HG02840 (cell line): ENCODE measurements at regions not wholly inside any gene's neighbourhood (a gene's known extent, or its start where the extent isn't known, plus 50 kb on each side); places are given as distances from the start of the nearest gene placed in this dataset.

Source experiments
- ATAC-seq: cut with Tn5 transposase; IDR thresholded peaks from one replicate; pipeline ENCODE4 v1.9.1; 2021; ENCODE audit warnings: mild to moderate bottlenecking, moderate library complexity, moderate number of reproducible peaks; ENCODE audit not compliant: unreplicated experiment, low FRiP score

DNA sequence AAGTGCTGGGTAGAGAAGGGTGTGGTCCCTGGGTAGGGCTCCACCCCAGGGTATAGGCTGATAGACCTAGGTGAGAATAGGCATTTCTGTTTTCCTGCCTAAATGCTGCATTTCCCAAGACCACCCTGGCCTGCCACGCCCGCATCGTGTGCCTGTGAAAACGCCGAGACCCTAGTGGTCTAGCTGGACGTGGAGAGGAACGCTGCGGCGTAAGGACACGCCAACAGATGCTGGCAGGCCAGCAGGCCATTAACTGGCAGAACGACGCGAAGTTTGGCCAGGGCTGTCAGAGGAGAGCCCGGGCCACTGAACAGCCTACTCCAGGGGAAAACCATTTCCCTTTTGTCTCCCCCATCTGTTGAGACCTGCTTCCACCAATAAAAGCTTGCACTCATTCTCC is 373.2 kb upstream of the FIGN start:
- ATAC-seq = no peak

DNA sequence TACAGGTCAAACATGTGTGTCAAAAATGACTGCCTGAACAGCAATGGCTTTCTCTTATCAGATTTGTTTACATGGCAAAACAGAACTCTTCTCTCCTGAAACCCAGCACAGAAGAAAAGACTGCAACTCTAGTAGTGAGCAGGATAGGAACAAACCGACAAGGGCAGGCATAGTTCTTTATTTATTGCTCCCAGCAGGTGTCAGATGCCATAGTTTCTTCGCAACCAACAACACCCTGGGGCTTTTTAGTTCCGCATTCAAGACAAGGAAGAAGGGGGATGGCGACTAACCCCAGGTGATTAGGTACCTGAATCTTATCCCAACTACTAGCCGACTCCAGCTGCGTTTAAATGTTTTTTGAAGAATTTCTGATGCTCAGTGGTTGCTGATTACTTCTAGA is 367.5 kb upstream of the FIGN start:
- no peak for ATAC-seq

DNA sequence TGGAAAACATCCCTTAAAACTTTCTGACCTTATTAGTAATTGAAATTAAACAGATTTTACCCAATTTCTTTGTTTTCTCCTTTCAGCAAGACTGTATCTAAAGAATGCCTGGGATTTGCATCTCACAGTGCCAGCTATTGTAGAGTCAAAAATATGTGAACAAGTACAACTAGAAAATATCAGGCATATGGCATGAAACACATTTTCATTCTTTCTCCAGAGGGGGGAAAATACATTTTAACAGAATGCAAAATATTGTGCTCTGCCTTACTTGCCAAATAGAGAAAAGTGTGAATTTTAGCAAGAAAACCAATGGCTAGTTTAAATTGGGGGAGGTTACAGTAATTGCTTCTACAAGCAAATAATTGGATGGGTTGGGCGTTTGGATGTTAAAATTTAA is 366.6 kb upstream of the FIGN start:
- ATAC-seq = no peak

GRCh38 chr2:164091673-164092072 is 355.9 kb upstream of the FIGN start:
- ATAC-seq = no peak

- no peak for ATAC-seq
Observed at GRCh38 chr2:164090533-164090932, 354.7 kb upstream of the FIGN start.

- ATAC-seq = no peak
Observed at GRCh38 chr2:164084066-164084465, 348.3 kb upstream of the FIGN start.

- ATAC-seq = no peak
Observed at GRCh38 chr2:164080486-164080885, 344.7 kb upstream of the FIGN start.

DNA sequence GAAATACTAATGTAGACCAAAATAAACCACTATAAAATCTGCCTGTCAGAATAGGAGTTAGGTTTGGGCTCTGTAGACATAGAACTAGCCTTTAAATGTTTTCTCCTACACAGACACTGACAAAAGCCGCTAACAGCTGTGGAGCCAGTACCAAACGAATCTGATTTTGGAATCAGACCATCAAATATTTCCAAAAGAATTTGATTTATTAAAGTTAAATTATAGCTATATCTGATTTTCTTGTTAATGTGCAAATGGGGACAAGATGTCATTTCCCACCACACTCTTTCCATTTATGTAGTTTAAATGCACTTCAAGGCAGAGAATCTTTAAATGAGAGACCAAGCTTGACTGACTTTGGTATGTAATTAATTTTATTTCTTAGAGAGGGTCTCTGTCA is 343.4 kb upstream of the FIGN start:
- no peak for ATAC-seq

- no peak for ATAC-seq
Observed at GRCh38 chr2:164078421-164078820, 342.6 kb upstream of the FIGN start.

GRCh38 chr2:164073101-164074074 is 337.6 kb upstream of the FIGN start:
- no peak for ATAC-seq

DNA sequence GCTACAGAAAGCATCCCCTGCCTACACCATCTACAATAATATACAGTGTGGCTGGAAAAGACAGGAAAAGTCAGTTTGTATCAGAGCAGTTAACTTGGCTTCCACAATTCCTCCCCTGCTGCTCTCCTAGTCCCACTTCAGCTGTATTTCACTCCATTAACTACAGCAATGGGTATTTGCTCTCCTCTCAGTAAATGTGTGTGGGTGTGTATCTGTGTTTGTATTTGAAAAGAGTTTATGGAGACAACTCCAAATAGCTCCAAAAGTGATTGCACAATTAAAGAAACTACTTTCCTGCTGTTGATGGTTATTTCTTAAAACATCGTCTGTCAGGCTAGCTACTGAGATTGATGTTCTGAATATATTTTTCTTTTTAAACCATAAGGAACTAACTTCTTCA is 333.7 kb upstream of the FIGN start:
- ATAC-seq = no peak

DNA sequence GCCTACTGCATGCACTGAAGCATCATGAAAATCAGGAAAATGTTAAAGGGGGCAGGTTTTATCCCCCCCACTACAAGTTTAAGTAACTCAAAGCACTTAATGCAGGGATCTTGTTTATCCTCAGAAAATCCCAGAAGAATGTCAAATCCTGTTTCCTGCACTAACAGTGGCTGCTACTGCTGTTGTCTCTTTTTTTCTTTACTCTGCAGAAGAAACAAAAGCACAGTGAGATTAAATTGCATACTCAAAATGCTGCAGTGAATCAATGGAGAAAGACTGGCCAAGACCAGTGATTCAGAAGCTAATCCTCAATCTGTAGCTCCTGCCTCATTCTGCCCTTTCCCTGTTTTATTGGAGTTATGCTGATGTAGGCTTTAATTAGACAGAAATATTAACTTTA is 332.3 kb upstream of the FIGN start:
- no peak for ATAC-seq

DNA sequence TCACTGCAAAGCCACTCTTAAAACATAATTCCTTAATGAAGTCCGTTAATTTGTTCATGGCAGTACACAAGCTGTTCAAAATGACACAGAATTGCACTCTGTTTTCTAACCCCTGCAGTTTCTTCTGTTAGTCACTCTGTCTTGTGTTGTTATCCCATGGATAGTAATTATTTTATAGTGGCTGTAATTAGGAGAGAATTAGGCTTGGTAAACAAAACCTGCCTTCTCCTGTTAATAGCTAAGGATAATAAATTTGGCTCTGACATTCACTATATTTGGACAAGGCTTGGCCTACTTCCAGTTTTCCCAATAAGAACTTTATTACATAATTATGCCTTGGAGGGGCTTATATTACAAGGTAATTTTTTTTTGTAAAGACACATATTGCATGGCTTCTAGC is 330.3 kb upstream of the FIGN start:
- no peak for ATAC-seq

- no peak for ATAC-seq
Observed at GRCh38 chr2:164065038-164065437, 329.2 kb upstream of the FIGN start.

GRCh38 chr2:164061129-164061746 is 325.4 kb upstream of the FIGN start:
- ATAC-seq = no peak

DNA sequence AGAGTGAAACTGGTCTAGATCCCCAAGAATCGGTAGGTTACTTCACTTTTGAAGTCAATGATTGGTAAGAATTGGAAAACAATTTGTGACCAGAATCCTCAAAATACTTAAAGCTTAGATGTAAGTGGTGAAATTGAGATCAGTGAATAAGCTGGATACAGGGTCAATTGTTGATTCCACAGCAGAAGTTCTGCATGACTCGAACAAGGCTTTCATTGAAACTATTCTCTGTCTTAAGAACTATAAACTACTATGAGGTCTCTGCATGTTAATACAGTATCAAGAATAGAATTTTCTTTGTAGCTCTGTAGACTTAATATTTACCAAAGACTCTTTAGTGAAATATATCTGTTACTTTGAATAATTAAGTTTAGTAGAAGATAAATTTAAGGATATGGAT is 324.2 kb upstream of the FIGN start:
- no peak for ATAC-seq

DNA sequence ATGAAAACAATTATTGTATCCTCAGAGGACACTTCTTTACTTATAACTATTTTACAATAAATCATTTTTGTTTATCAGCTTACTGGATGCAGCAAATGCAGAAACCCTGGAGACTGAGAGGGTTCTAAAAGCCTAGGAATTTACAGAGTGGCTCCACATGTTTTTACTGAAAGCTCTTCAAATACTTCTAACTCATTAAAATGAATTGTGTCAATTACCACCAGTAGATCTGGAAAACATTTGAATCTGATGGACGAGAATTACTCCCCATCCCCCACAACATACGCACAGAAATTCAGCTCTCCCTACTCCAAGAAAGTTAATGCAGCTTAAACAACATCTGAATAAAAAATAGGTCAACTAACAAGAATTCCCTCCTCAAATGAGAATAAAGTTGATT is 319.8 kb upstream of the FIGN start:
- no peak for ATAC-seq

DNA sequence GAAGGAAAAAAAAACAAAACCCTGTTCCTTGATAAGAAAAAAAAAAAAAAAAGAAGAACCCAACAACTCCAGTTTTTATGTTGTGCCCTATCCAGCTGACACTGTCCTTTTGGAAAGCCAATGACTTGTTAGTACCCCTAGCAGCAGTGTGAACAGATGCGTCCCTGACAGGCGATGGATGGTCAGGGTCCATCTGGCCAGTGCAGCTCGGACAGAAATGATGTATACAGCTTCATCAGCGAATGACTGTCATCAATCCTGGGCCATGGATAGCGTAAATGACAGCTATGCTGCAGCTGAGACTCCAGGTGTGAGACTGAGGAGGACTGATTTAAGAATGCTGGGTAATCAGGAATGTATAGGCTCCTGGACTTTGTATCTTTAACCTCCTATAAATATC is 318.8 kb upstream of the FIGN start:
- ATAC-seq = no peak

- ATAC-seq = no peak
Observed at GRCh38 chr2:164053021-164053420, 317.2 kb upstream of the FIGN start.

- ATAC-seq = no peak
Observed at GRCh38 chr2:164052006-164052405, 316.2 kb upstream of the FIGN start.

DNA sequence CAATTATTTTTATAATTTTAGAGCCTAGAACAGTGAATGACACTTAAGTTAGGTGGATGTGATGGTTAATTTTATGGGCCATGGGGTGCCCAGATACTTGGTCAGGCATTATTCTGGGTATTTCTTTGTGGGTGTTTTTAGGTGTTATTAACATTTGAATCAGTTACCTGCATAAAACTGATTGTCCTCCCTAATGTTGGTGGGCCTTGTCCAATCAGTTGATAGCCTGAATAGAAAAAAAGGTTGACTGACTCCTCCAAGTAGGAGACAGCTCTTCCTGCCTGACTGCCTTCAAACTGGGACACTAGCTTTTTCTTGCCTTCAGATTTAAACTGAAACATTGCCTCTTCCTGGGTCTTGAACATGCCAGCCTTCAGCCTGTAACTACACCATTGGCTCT is 312.9 kb upstream of the FIGN start:
- no peak for ATAC-seq

DNA sequence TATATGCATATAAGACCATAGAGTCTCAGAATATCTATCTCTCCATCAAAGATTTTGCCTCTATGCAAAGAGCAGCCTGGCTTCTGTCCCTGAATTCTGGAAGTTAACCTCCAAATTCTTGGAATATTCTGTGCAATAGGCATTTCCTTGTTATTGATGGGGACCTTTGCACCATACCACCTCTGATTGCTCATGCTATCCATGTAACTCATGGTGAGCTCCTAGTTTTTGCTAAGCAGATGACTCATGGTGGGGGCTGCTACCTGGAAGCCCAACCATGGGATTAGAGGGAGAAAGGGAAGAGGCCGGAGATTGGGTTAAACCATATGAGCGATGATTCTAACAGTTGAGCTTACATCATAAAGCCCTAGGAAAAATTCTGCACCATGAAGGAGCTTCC is 310.2 kb upstream of the FIGN start:
- no peak for ATAC-seq
